ENCODE measurements at regions not wholly inside any gene's neighbourhood (a gene's known extent, or its start where the extent isn't known, plus 50 kb on each side); places are given as distances from the start of the nearest gene placed in this dataset.

DNA sequence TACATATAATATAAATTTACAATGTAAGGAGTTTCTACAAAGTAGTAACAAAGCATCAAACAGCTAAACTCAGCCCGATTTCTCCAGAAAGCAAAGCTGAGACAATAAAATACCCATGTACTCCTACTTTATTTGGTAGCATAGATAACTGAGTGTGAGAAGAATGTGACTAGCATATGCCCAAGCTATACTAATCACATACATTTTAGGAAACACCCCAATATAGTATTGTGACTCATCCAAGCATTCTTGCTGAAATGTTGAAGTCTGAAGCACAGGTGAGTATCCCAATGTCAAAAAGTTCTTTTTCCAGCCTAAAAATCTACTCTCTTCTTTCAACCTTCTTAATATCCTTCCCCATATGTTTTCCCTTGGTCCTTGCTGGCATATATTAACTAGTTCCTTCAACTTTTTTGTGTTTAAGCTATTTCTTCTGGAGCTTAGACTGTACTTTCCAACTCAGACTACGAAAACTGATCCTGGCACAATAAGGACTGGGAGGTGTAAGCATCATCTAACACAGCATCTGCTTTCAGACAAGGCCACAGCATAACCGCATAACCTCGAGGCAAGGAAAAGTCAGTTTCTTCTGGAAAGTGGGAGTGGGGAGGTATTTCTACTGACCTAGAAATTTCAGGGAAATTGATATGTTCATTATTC, 163.0 kb upstream of the RNPC3 start:
- no peaks in the 10 kb centered on the region for H3K4me1 ChIP-seq
- no peak overlapping the region for H3K27ac ChIP-seq
- no peak for TF ChIP-seq POLR2A (IDR thresholded peaks at IDR 0.05)
- TF ChIP-seq, protein P1, sequence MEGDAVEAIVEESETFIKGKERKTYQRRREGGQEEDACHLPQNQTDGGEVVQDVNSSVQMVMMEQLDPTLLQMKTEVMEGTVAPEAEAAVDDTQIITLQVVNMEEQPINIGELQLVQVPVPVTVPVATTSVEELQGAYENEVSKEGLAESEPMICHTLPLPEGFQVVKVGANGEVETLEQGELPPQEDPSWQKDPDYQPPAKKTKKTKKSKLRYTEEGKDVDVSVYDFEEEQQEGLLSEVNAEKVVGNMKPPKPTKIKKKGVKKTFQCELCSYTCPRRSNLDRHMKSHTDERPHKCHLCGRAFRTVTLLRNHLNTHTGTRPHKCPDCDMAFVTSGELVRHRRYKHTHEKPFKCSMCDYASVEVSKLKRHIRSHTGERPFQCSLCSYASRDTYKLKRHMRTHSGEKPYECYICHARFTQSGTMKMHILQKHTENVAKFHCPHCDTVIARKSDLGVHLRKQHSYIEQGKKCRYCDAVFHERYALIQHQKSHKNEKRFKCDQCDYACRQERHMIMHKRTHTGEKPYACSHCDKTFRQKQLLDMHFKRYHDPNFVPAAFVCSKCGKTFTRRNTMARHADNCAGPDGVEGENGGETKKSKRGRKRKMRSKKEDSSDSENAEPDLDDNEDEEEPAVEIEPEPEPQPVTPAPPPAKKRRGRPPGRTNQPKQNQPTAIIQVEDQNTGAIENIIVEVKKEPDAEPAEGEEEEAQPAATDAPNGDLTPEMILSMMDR (IDR thresholded peaks at IDR 0.05): no peak
- H3K9me3 ChIP-seq: no peaks in the 10 kb centered on the region
- no peaks in the 10 kb centered on the region for H3K27me3 ChIP-seq
- no peak for DNase-seq
- no peaks in the 10 kb centered on the region for H3K36me3 ChIP-seq (ENCODE audit: low read depth, missing control alignments)
- intact Hi-C loops (cut with DNase I; ENCODE audit: low total_unique reads): no loop called here
- 72 to 84% methylated on average over 4 of the region's 4 CpGs for WGBS, 2 donors
- H3K4me3 ChIP-seq: no peak overlapping the region

DNA sequence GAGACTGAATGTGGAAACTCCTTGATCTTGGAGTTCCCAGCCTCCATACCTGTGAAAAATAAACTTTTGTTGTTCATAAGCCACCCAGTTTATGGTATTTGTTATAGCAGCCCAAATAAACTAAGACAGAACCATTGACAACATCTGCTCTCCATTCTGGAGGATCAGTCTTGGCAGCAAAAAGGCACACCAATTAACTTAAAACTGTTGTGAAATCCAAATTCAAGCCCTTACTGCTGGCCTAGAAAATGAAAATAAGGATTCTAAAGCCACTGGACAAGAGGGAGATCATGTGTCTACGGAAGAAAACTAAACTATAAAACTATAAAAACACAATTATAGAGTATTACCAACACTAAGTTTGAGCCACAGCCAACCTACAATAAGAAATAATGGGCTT, 172.1 kb upstream of the RNPC3 start:
- DNase-seq: no peak
- no peak for TF ChIP-seq POLR2A (IDR thresholded peaks at IDR 0.05)
- TF ChIP-seq, protein P1 (IDR thresholded peaks at IDR 0.05): no peak
- 54 to 61% methylated on average over 1 of the region's 1 CpG for WGBS, 2 donors
- no peaks in the 10 kb centered on the region for H3K4me1 ChIP-seq
- no peak overlapping the region for H3K27ac ChIP-seq
- no peaks in the 10 kb centered on the region for H3K9me3 ChIP-seq
- H3K36me3 ChIP-seq (ENCODE audit: low read depth, missing control alignments): no peaks in the 10 kb centered on the region
- no peak overlapping the region for H3K4me3 ChIP-seq
- intact Hi-C loops (cut with DNase I; ENCODE audit: low total_unique reads): no loop called here
- no peaks in the 10 kb centered on the region for H3K27me3 ChIP-seq

DNA sequence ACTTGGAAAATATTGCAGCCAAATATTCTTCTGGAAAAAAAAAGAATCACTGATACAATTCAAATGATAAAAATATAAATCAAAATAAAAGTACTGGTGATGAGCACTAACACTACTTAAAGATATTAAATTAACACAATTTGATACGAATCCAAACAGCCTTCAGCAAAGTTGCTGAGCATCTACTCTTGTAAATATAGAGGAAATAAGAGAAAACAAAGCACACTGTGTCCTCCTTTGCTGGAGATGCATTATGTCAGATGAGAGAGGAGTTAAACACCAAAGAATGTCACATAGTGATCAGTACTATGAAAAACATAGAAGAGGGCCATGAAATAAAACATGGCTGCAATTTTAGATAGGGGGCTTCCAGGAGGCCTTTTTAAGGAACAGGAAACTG, 177.4 kb upstream of the RNPC3 start:
- intact Hi-C loops (cut with DNase I; ENCODE audit: low total_unique reads): no loop called here
- H3K27ac ChIP-seq: no peak overlapping the region
- H3K4me1 ChIP-seq: no peaks in the 10 kb centered on the region
- no peaks in the 10 kb centered on the region for H3K9me3 ChIP-seq
- DNase-seq: no peak
- no peak overlapping the region for H3K4me3 ChIP-seq
- no peaks in the 10 kb centered on the region for H3K36me3 ChIP-seq (ENCODE audit: low read depth, missing control alignments)
- TF ChIP-seq, protein P1 (IDR thresholded peaks at IDR 0.05): no peak
- no peak for TF ChIP-seq POLR2A (IDR thresholded peaks at IDR 0.05)
- H3K27me3 ChIP-seq: no peaks in the 10 kb centered on the region
- 39 to 61% methylated on average over 1 of the region's 1 CpG for WGBS, 2 donors

DNA sequence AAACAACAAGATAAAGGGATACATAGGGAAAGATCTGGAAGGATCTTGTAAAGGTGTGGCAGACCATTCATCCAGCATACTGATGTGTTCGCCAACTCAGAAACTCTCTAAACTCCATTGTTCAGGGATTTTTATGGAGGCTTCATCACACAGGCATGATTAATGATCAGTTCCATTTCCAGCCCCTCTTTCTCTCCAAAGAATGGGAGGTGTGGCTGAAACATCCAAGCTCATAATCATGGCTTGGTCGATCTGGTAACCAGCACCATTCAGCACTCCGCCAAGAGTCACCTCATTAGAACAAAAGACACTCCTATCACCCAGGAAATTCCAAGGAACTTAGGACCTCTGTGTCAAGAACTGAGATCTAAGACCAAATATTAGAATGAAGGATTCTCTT, 180.6 kb upstream of the RNPC3 start:
- intact Hi-C loops (cut with DNase I; ENCODE audit: low total_unique reads): no loop called here
- Histone ChIP-seq H3K4me3 (no peak overlapping the region), H3K4me1 (no peaks in the 10 kb centered on the region), H3K36me3 (ENCODE audit: low read depth, missing control alignments) (no peaks in the 10 kb centered on the region), H3K9me3 (no peaks in the 10 kb centered on the region), H3K27me3 (no peaks in the 10 kb centered on the region), H3K27ac (no peak overlapping the region)
- no peak for TF ChIP-seq POLR2A (IDR thresholded peaks at IDR 0.05)
- TF ChIP-seq, protein P1 (IDR thresholded peaks at IDR 0.05): no peak
- WGBS, 2 donors: 92 to 95% methylated on average over 3 of the region's 3 CpGs
- no peak for DNase-seq

DNA sequence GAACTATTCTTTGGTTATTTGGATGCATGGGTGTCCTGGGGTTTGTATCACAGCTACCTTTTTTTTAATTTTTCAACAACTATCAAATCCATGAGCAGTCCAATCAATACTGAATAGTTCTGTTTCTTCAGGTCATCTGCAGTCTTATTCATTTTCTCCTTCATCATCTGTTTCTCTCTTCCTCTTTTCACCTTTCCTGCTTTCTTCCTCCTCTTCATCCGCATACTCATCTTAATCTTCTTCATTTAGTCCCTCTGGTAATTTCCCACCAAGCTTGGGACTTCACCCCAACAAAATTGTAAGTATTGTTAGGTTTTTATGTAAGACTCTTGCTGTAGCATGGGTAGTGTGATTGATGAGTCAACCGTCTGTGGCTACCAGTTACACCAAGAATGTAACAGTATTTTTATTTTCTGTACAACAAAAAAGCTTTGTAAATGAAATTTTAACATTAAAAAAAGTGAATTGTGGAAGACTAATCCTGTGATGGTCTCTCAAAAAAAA, 184.1 kb upstream of the RNPC3 start:
- no peak for DNase-seq
- TF ChIP-seq, protein P1 (IDR thresholded peaks at IDR 0.05): no peak
- TF ChIP-seq POLR2A (IDR thresholded peaks at IDR 0.05): no peak
- Histone ChIP-seq H3K27me3 (no peaks in the 10 kb centered on the region), H3K36me3 (ENCODE audit: low read depth, missing control alignments) (no peaks in the 10 kb centered on the region), H3K27ac (no peak overlapping the region), H3K4me3 (no peak overlapping the region), H3K4me1 (no peaks in the 10 kb centered on the region), H3K9me3 (no peaks in the 10 kb centered on the region)
- intact Hi-C loops (cut with DNase I; ENCODE audit: low total_unique reads): no loop called here
- WGBS, 2 donors: 90% methylated on average over 2 of the region's 2 CpGs
